NCI-H128 (cell line): ENCODE measurements at regions not wholly inside any gene's neighbourhood (a gene's known extent, or its start where the extent isn't known, plus 50 kb on each side); places are given as distances from the start of the nearest gene placed in this dataset.
"Not testable (repeated sequence)": the region's sequence is repeated elsewhere in the genome, so short reads cannot be mapped to it uniquely, and the experiment has no call there.

Experiments used
- DNase-seq: peaks from one replicate; lab custom pipeline; 2025; ENCODE audit not compliant: unreplicated experiment; lab: John Stamatoyannopoulos, UW

DNA sequence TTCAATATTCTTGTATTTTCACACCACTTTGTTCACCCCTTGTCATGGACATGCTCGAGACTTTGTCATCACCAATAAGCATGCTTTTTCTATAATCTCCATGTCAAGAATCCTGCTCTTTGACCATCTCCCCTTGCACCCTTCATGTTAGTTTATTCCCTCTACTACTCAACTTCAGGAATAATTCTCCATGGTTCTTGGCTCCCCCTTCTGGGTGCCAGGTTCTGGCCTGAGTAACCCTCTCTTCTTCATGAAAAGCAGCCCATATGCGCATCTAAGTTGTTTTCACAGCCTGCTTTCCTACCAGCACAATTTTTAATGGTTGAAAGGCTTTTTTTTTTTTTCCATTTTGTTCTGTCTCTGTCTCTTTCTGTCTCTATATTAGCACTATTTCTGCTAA lies 160.7 kb downstream of the LEPR start:
- no peak for DNase-seq

DNA sequence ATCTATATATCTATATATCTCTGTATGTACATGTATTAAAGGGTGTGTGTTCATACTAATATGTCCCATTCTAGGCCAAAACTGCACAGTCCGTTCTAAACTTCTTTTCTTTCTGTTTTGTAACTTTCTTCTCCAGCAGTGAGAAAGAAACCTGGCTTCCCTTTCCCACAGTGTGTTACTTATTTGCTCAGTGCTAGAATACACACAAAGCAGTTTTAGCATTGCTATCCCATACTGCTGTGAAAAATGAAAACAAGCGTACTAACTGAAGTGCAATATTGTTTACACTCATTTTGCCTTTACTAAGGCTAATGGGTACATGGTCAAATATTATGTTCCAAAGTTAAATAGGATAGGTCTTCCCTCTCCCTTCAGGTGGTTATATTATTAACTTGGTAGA lies 163.9 kb downstream of the LEPR start:
- no peak for DNase-seq

DNA sequence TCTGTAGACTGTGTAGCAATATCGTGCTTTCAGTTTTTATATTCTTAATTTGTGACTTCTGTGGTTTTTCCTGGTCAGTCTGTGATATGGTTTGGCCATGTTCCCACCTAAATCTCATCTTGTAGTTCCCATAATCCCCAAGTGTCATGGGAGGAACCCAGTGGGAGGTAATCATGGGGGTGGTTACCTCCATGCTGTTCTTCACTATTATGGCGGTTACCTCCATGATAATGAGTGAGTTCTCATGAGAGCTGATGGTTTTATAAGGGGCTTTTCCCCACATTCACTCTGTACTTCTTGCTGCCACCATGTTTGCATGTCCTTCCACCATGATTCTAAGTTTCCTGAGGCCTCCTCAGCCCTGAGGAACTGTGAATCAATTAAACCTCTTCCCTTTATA lies 169.8 kb downstream of the LEPR start:
- no peak for DNase-seq

DNA sequence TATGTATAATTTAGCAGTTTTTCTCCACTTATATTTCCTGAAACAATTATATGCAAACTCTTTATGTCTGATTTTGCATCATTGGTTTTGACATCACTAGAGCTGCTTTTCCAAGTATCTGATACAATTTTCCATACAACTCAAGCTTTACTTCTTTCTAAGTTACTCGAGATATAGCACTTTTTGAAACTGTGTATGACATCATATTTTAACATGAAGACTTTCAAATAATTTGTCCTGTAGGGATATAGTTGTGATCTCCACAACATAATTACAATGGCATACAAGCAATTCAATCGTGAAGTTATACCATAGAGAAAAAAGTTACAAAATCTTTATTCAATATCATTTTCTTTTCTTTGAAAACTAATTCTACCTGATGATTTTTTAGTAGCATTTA lies 173.0 kb downstream of the LEPR start:
- DNase-seq: no peak

DNA sequence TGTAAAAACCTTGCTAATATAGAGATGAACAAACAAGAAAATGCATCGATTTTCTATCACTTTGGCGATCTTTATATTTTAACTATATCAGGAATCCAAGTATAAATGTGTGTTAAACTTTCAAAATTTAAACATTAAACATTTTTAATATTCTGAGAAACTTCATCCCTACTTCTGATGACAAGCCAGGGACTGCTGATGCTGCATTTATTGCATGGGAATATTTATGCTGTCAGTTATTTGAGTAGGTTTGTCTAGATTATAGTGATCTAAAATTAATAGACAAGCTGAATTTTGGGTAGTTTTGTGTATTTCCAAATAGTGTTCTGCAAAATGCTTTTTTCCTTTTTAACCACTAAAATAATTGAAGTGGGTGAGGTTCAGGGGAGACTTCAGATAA lies 175.3 kb downstream of the LEPR start:
- no peak for DNase-seq

DNA sequence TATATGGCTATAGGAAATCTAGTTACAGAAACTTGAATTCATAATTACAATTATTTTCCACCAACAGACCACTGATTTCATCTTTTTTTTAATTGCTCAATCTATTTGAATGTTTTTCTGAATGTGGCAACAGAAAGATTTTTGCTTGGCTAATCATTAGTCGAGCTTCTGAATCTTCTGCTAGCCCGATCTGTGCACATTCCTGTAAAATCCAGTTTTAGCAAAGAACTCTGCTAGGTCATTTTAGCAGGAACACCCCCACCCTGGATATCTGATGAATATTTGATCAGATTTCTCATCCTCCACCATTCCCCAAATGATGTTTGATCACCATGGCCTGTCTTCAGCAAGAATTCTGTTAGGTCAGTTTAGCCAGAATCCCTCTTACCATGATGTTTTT lies 176.3 kb downstream of the LEPR start:
- DNase-seq: no peak

DNA sequence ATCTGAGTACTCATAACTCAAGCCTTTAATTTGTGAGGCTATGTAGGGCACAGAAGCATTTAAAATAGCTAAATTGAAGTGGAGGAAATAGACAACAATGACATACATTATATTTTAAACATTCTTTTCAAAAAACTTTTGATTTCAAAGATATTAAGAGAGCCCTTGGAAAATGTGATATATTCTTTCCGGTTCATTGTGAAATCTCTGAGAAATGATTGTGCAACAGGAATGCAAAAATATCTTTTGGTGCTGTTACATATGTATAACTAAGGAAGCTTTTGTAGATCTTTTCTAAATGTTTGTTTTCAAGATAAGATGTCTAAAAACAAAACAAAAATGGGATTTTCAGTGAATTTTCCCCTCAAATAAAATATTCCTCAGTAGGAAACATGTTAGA lies 185.2 kb downstream of the LEPR start:
- no peak for DNase-seq

DNA sequence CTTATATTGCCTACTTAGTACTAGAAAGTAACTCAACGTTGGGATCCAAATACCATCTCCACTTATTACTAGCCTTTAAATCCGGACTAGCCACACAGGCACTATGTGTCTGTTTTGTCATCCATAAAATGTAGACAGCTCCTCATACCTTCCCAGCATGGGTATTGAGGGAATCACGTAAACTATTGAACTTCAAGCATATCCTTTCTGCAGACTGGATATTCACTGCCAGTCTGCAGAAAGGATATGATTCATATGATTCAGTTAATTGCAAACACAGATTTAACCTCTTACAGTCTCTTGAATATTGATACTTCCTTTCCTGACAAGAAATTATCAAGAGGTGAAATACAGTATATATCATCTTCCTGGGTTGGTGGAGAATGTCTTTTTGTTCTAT lies 186.0 kb downstream of the LEPR start:
- DNase-seq: no peak

DNA sequence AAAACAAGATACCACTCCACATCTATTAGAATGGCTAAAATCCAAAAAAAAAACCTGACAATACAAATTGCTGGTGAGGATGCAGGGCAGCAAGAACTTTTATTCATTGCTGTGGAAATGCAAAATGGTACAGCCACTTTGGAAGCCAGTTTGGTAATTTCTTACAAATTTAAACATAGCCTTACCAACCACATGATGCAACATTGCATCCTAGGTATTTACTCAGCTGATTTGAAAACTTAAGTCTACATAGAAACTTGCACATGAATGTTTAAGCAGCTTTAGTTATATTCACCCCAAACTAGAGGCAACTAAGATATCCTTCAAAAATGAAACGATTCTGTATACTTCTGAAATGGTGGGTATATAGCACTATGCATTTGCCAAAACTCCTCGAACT lies 178.8 kb upstream of the PDE4B start:
- no peak for DNase-seq

DNA sequence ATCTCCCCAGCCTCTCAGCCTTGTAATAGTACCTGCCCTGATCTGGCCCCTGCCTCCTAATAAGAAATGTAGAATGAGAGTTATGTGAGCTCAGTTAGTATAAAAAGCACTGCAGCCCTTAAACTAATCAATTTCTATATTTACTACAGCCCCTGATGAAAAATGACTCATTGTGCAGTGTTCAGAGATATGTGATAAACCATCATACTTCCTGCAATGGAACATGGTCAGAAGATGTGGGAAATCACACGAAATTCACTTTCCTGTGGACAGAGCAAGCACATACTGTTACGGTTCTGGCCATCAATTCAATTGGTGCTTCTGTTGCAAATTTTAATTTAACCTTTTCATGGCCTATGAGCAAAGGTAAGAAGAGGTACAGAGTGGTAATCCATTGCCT lies 176.8 kb upstream of the PDE4B start:
- no peak for DNase-seq

DNA sequence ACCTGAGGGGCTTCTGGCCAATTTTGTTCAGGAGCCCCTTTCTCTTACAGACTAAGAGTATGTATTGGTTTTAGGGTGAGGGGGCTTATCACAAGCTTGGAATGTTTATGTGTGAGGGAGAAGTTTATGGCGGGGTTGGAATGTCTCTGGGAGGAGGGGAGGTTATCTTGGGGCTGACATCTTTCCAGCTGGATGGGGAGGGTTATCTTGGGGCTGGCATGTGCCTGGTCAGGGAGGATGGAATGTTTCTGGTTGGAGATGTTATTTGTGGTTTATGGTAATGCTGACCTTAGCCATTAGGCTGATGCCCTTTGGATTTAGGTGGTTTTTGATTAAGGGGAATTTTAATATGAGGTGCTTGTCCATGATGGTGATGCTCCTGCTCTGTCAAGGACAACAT lies 171.0 kb upstream of the PDE4B start:
- DNase-seq: not testable (repeated sequence)

DNA sequence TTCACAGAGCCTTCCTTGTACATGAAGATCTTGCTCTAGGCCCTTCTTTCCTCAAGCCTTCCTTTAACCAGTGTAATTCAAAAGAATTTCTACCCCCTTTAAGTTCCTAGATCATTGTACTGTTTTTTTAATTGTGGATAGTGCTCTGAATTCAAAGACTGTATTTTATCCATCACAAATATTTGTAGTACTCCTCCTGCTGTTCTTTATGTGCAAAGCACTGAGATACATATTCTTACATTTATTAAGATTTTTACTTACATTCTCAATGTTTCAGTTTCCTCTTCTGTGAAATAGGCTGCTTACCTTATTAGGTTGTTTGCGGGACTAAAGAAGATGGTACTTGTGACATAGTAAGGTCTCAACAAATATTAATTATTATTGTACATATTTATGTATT lies 168.8 kb upstream of the PDE4B start:
- DNase-seq: no peak

DNA sequence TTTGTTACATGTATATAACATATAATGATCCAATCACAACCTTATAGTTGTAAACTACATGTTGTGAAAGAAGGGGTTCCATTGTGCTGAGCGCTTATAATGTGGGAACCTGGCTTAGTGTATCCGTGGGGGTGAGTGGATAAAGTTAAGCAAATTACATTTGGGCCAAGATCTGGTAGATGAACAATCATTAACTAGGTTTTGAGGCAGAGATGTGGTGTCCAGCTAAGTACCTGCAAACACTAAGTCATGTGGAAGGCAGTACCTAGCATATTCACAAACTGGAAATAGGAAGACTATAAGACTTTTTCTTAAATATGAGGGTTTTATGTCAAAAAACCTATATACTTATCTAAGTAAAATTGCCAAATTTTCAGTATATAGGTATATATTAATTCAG lies 167.2 kb upstream of the PDE4B start:
- no peak for DNase-seq

DNA sequence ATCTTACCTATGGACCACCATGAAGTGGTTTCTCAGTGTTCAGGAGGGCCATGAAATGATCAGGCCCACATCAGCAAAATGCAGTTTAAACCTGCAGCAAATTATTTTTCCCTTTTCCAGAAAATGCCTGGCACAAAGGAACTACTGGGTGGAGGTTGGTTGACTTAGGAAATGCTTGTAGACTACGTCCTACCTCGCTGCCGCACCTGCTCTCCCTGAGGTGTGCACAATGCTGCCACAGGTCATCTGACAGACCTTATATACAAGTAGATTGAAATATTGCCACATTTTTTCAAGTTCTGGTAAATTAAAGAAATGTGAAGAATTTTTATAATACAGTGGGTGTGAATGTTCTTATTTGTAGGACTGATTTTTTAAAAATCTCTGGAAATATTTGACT lies 166.7 kb upstream of the PDE4B start:
- DNase-seq: no peak

DNA sequence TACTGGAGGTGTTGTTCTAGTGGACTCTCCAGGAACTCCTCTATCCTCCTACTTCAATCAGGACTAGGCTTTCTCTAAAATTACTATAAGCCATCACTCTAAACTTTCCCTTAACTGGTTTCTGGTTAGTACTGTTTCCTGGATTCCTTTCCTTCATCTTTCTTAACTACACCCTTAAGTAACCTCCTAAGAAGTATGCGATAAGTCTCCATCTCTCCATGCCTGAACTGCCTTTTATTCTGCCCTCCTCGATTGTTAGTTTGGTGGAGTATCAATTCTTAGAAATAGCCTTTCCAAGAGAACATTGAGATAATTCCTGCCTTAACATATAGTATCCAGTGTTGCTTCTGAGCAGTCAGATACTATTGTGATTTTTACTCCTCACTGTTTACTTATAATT lies 162.9 kb upstream of the PDE4B start:
- no peak for DNase-seq

DNA sequence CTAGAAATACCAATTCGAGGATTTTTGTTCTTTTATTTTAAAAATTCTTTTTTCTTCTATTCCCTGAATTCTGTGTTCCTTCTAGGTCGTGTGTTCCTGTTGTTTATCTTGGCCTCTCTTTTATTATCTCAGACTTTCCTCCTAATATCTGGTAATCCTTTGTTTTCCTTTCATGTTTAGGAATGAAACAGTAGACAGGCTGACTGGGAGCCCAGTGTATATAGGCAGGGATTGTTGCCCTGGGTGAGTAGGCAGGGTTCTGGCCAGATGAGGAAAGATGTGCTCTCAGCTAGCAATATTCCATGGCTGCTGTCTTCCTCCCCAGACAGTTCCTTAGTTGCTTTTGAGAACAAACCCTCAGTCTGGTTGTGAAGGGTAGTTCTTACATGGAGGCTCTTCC lies 161.8 kb upstream of the PDE4B start:
- no peak for DNase-seq

DNA sequence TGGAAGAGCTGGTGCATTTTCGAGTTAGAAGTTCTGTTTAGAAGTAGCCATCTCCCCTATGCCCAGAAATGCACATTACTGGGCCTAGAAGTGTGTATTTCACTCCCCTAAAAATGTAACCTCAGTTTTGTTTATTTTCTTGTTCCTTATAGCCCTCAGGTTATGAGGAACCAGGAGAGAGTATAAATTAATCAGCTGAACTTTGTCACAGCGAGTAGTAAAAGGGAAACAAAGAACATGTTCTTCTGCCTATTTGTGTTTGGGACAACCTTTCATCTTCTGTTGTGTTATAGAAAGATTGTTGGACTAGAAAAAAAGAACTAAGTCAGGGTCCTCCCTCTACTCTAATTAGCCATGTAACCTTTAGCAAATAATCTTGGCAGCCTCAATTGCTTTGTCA lies 160.5 kb upstream of the PDE4B start:
- no peak for DNase-seq

DNA sequence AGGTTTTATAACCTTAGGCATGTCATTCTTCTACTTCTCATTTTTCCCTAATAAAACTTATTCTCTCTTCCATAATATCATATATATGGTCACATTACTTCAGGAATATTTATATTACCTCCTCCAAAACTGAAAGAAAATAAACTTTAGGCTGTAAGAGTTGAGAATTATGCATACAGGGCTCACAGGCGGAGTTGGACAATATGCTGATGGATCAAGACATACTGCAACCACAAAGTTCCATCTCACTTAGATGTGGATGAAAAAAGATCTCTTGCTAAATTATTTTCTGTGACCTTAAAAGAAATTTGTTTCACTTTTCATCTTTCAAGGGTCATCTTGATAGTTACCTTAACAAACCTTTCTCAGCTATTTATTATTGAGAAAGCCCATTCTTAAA lies 152.6 kb upstream of the PDE4B start:
- no peak for DNase-seq

DNA sequence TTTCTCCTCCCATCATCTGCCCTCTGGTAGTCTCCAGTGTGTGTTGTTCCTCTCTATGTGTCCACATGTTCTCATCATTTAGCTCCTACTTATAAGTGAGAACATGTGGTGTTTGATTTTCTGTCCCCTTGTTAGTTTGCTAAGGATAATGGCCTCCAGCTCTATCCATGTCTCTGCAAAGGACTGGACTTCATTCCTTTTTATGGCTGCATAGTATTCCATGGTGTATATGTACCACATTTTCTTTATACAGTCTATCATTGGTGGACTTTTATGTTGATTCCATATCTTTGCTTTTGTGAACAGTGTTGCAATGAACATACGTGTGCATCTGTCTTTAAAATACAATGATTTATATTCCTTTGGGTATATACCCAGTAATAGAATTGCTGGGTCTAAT lies 143.5 kb upstream of the PDE4B start:
- not testable (repeated sequence) for DNase-seq

DNA sequence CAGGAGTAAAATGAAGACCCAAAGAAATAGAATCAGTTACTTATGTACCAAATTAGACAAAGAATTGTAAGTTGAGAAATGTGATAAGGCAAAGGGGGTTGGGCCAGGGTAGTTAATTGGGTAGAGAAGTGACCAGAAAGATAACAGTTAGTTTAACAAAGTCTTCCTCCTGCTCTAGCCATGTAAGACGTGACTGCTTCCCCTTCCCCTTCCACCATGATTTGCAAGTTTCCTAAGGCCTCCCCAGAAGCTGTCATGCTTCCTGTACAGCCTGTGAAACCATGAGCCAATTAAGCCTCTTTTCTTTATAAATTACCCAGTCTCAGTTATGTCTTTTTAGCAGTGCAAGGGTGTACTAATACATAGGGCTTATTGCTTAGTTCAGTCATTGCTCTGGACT lies 142.0 kb upstream of the PDE4B start:
- DNase-seq: no peak

DNA sequence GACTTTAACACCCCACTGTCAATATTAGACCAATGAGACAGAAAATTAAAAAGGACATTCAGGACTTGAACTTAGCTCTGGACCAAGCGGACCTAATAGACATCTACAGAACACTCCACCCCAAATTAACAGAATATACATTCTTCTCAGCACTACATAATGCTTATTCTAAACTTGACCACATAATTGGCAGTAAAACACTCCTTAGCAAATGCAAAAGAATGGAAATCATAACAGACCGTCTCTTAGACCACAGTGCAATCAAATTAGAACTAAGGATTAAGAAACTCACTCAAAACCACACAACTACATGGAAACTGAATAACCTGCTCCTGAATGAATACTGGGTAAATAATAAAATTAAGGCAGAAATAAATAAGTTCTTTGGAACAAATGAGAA lies 138.2 kb upstream of the PDE4B start:
- DNase-seq: not testable (repeated sequence)

DNA sequence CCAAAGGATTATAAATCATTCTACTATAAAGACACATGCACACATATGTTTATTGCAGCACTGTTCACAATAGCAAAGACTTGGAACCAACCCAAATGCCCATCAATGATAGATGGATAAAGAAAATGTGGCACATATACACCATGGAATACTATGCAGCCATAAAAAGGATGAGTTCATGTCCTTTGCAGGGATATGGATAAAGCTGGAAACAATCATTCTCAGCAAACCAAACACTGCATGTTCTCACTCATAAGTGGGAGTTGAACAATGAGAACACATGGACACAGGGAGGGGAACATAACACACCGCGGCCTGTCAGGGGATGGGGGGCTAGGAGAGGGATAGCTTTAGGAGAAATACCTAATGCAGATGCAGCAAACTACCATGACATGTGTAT lies 135.1 kb upstream of the PDE4B start:
- DNase-seq: not testable (repeated sequence)

DNA sequence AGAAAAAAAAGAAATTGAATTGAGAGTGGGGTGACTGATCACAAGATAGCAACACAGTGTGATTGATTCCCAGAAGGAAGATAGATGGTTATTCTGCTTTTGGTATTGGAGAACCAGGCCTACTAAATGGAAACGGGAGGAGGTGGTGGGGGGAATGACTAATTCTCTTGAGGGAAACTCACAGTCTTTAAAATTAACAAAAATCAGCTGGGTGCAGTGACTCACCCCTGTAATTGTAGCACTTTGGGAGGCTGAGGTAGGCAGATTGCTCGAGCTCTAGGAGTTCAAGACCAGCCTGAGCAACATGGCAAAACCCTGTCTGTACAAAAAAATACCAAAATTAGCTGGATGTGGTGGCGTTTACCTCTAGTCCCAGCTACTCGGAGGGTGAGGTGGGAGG lies 134.6 kb upstream of the PDE4B start:
- no peak for DNase-seq

DNA sequence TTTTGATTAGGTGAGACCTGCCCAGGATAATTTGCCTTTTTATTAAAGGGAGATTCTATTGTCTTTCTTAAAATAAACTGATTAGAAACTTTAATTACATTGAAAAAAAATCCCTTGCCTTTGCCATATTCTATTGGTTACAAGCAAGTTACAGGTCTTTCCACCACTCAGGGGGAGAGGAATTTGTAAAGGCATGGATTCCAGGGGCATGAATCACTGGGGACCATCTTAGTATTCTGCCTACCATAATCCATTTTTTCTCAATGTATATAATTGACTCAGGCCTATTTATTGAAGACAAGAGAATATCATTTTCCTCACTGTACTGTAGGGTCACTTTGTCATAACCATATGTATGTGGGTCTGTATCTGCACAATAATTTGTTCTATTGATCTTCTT lies 124.3 kb upstream of the PDE4B start:
- DNase-seq: no peak
